ENCODE measurements at regions not wholly inside any gene's neighbourhood (a gene's known extent, or its start where the extent isn't known, plus 50 kb on each side); places are given as distances from the start of the nearest gene placed in this dataset.

- H3K27ac ChIP-seq (ENCODE audit: low read depth, low read length, poor library complexity, severe bottlenecking) = no peak overlapping the region
- no peaks in the 10 kb centered on the region for H3K4me1 ChIP-seq (ENCODE audit: insufficient read depth, low read length, poor library complexity, severe bottlenecking)
- DNase-seq (ENCODE audit: low spot score) = no peak
- H3K27me3 ChIP-seq (replicated peaks; ENCODE audit: insufficient read depth, low read depth, low read length, poor library complexity) = no peaks in the 10 kb centered on the region
- no peak for TF ChIP-seq CTCF (conservative IDR thresholded peaks at IDR 0.05; ENCODE audit: low read depth, low read length)
- no peak for TF ChIP-seq EZH2 (IDR thresholded peaks at IDR 0.05; ENCODE audit: borderline replicate concordance, low read depth, low read length, poor library complexity, severe bottlenecking)
- POLR2A ChIA-PET (ENCODE audit: low non-redundant PET) = no interaction called here
- H3K4me3 ChIP-seq (ENCODE audit: low read depth, low read length, poor library complexity, severe bottlenecking) = no peak overlapping the region
- no TSS peak for BruUV-seq (replicated peaks)
- intact Hi-C loops (cut with micrococcal nuclease; ENCODE audit: unreplicated experiment) = no loop called here
- H3K36me3 ChIP-seq (ENCODE audit: insufficient read depth, low read length, poor library complexity, severe bottlenecking) = no peaks in the 10 kb centered on the region
- CTCF ChIA-PET = no interaction called here
- no peaks in the 10 kb centered on the region for H3K9me3 ChIP-seq (ENCODE audit: low read depth, low read length, poor library complexity, severe bottlenecking)
Measured at GRCh38 chr4:133347409-133347808, 198.3 kb downstream of the PCDH10 start.

- H3K27me3 ChIP-seq (replicated peaks; ENCODE audit: insufficient read depth, low read depth, low read length, poor library complexity) = no peaks in the 10 kb centered on the region
- CTCF ChIA-PET = no interaction called here
- no peaks in the 10 kb centered on the region for H3K4me1 ChIP-seq (ENCODE audit: insufficient read depth, low read length, poor library complexity, severe bottlenecking)
- no peak overlapping the region for H3K4me3 ChIP-seq (ENCODE audit: low read depth, low read length, poor library complexity, severe bottlenecking)
- H3K36me3 ChIP-seq (ENCODE audit: insufficient read depth, low read length, poor library complexity, severe bottlenecking) = no peaks in the 10 kb centered on the region
- DNase-seq (ENCODE audit: low spot score) = no peak
- POLR2A ChIA-PET (ENCODE audit: low non-redundant PET) = no interaction called here
- no peak overlapping the region for H3K27ac ChIP-seq (ENCODE audit: low read depth, low read length, poor library complexity, severe bottlenecking)
- no TSS peak for BruUV-seq (replicated peaks)
- no peak for TF ChIP-seq CTCF (conservative IDR thresholded peaks at IDR 0.05; ENCODE audit: low read depth, low read length)
- no peak for TF ChIP-seq EZH2 (IDR thresholded peaks at IDR 0.05; ENCODE audit: borderline replicate concordance, low read depth, low read length, poor library complexity, severe bottlenecking)
- H3K9me3 ChIP-seq (ENCODE audit: low read depth, low read length, poor library complexity, severe bottlenecking) = no peaks in the 10 kb centered on the region
- intact Hi-C loops (cut with micrococcal nuclease; ENCODE audit: unreplicated experiment) = no loop called here
Measured at GRCh38 chr4:133324491-133324890, 175.4 kb downstream of the PCDH10 start.

- ChIA-PET POLR2A (ENCODE audit: low non-redundant PET) (no interaction called here), CTCF (no interaction called here)
- Histone ChIP-seq H3K27me3 (replicated peaks; ENCODE audit: insufficient read depth, low read depth, low read length, poor library complexity) (no peaks in the 10 kb centered on the region), H3K36me3 (ENCODE audit: insufficient read depth, low read length, poor library complexity, severe bottlenecking) (no peaks in the 10 kb centered on the region), H3K4me3 (ENCODE audit: low read depth, low read length, poor library complexity, severe bottlenecking) (no peak overlapping the region), H3K27ac (ENCODE audit: low read depth, low read length, poor library complexity, severe bottlenecking) (no peak overlapping the region), H3K4me1 (ENCODE audit: insufficient read depth, low read length, poor library complexity, severe bottlenecking) (no peaks in the 10 kb centered on the region), H3K9me3 (ENCODE audit: low read depth, low read length, poor library complexity, severe bottlenecking) (no peaks in the 10 kb centered on the region)
- intact Hi-C loops (cut with micrococcal nuclease; ENCODE audit: unreplicated experiment) = no loop called here
- TF ChIP-seq CTCF (conservative IDR thresholded peaks at IDR 0.05; ENCODE audit: low read depth, low read length) = no peak
- TF ChIP-seq EZH2 (IDR thresholded peaks at IDR 0.05; ENCODE audit: borderline replicate concordance, low read depth, low read length, poor library complexity, severe bottlenecking) = no peak
- BruUV-seq (replicated peaks) = no TSS peak
- no peak for DNase-seq (ENCODE audit: low spot score)
Measured at GRCh38 chr4:133323670-133324069, 174.6 kb downstream of the PCDH10 start.
